ENCODE measurements at regions not wholly inside any gene's neighbourhood (a gene's known extent, or its start where the extent isn't known, plus 50 kb on each side); places are given as distances from the start of the nearest gene placed in this dataset.

DNA sequence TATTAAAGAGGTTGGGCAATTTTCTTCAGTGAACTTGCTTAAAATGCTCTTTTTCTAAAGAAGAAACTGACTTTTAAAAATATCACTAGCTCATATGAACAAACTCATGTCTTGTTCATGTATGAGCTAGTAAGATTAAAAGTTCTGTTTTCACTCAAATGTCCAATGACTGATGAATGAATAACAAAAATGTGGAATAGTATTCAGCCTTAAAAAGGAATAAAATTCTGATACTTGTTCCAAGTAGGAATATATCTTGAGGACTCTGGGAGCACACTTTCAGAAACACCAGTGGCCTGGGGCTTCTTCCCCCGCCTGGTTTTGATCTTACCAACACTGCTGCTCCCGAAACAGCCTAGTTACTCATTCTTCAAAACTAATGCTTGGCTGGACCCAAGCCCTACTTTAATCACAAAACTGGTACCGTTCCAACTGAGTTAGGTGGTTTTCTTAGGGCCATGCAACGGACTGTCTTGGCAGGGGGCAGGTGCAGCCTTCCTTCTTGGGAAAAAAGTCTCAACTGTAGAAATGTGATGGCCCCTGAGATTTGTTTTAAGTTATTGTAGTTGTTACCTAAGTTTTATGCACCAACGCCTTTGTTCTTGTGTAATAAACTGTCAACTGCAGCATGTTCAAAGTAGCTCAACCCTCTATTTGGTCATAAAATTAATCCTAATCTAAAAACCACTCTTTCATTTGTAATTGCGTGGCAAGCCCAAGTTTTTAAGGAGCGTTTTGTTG, 116.0 kb downstream of the ETS2 start:
- TF ChIP-seq, protein P1, sequence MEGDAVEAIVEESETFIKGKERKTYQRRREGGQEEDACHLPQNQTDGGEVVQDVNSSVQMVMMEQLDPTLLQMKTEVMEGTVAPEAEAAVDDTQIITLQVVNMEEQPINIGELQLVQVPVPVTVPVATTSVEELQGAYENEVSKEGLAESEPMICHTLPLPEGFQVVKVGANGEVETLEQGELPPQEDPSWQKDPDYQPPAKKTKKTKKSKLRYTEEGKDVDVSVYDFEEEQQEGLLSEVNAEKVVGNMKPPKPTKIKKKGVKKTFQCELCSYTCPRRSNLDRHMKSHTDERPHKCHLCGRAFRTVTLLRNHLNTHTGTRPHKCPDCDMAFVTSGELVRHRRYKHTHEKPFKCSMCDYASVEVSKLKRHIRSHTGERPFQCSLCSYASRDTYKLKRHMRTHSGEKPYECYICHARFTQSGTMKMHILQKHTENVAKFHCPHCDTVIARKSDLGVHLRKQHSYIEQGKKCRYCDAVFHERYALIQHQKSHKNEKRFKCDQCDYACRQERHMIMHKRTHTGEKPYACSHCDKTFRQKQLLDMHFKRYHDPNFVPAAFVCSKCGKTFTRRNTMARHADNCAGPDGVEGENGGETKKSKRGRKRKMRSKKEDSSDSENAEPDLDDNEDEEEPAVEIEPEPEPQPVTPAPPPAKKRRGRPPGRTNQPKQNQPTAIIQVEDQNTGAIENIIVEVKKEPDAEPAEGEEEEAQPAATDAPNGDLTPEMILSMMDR (conservative IDR thresholded peaks at IDR 0.05): no peak
- no peak for TF ChIP-seq EZH2 (IDR thresholded peaks at IDR 0.05; ENCODE audit: low read depth)

Data from PC-9 (cell line).